Brain microvascular endothelial cell (primary cell): ENCODE measurements at regions not wholly inside any gene's neighbourhood (a gene's known extent, or its start where the extent isn't known, plus 50 kb on each side); places are given as distances from the start of the nearest gene placed in this dataset.

Experiments
- DNase-seq: peaks from one replicate; pipeline ENCODE4 v3.0.0-alpha.2; 2020
- H3K27ac ChIP-seq: fragments of 250-450 bp; sonication (Bioruptor Pico); 2 replicates; pipeline ENCODE4 v1.5.1; 2020; ENCODE audit warnings: mild to moderate bottlenecking, moderate library complexity
- H3K27me3 ChIP-seq: fragments of 250-450 bp; sonication (Bioruptor Pico); replicated peaks from 2 replicates; pipeline ENCODE4 v1.5.1; 2020; ENCODE audit warnings: mild to moderate bottlenecking
- H3K36me3 ChIP-seq: fragments of 250-450 bp; sonication (Bioruptor Pico); replicated peaks from 2 replicates; pipeline ENCODE4 v1.5.1; 2020; ENCODE audit warnings: mild to moderate bottlenecking
- H3K4me3 ChIP-seq: 2 replicates; pipeline ENCODE4 v1.5.1; 2011; ENCODE audit warnings: low read depth, mild to moderate bottlenecking, control low read depth, low read length, moderate library complexity
- CTCF ChIP-seq: IDR thresholded peaks from 2 replicates; pipeline ENCODE4 v1.5.1; 2011; ENCODE audit warnings: low read depth, mild to moderate bottlenecking, moderate library complexity, low read length, control low read depth, inconsistent platforms; ENCODE audit errors: missing control alignments
- in situ Hi-C: cut with HindIII; loops from 2 replicates; pipeline ENCODE4 v1.10.0; 2017; ENCODE audit warnings: low sequenced_read_pairs, low pct_ligation_motif_present

- in situ Hi-C loops: no loop called here
- Histone ChIP-seq H3K36me3 (no peaks in the 10 kb centered on the region), H3K4me3 (no peak overlapping the region), H3K27ac (no peak overlapping the region), H3K27me3 (no peaks in the 10 kb centered on the region)
- no peak for TF ChIP-seq CTCF
- no peak for DNase-seq
These were observed 644.4 kb downstream of the PLCL1 start for GRCh38 chr2:198448789-198449188.

GRCh38 chr2:198444800-198445287, 640.5 kb downstream of the PLCL1 start:
- Histone ChIP-seq H3K27ac (no peak overlapping the region), H3K4me3 (no peak overlapping the region), H3K27me3 (no peaks in the 10 kb centered on the region), H3K36me3 (no peaks in the 10 kb centered on the region)
- DNase-seq: no peak
- no peak for TF ChIP-seq CTCF
- in situ Hi-C loops: no loop called here

GRCh38 chr2:198441901-198442300, 637.5 kb downstream of the PLCL1 start:
- no peak for TF ChIP-seq CTCF
- H3K27ac ChIP-seq: no peak overlapping the region

GRCh38 chr2:198441246-198441645, 636.9 kb downstream of the PLCL1 start:
- TF ChIP-seq CTCF: no peak
- H3K27ac ChIP-seq: no peak overlapping the region
- no peak overlapping the region for H3K4me3 ChIP-seq
- H3K36me3 ChIP-seq: no peaks in the 10 kb centered on the region
- in situ Hi-C loops: no loop called here
- H3K27me3 ChIP-seq: no peaks in the 10 kb centered on the region
- DNase-seq: no peak

More at GRCh38 chr2:198441901-198442300, 637.5 kb downstream of the PLCL1 start:
- DNase-seq: no peak
- no peaks in the 10 kb centered on the region for H3K27me3 ChIP-seq
- no peak overlapping the region for H3K4me3 ChIP-seq
- H3K36me3 ChIP-seq: no peaks in the 10 kb centered on the region
- in situ Hi-C loops: no loop called here

DNA sequence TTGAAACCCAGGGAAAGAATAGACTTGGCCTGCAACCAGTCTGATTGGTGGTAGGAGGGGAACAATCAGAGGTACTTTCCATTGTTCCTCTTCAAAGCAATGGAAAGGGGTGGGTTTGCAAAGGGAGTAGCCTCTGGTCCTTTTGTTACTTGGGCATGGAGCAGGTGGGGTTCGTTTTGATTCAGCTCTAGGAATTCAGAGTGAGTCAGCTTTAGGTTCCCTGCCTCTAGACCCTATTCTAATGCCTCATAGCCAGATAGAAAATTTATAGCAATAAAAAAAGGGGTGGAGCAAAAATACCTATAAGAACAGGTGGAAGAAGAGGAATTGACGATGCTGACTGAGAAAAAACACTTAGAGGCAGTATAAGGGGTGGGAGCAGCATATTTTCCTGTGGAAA, 636.4 kb downstream of the PLCL1 start:
- Histone ChIP-seq H3K4me3 (no peak overlapping the region), H3K27me3 (no peaks in the 10 kb centered on the region), H3K36me3 (no peaks in the 10 kb centered on the region), H3K27ac (no peak overlapping the region)
- no peak for TF ChIP-seq CTCF
- DNase-seq: no peak
- in situ Hi-C loops: no loop called here

DNA sequence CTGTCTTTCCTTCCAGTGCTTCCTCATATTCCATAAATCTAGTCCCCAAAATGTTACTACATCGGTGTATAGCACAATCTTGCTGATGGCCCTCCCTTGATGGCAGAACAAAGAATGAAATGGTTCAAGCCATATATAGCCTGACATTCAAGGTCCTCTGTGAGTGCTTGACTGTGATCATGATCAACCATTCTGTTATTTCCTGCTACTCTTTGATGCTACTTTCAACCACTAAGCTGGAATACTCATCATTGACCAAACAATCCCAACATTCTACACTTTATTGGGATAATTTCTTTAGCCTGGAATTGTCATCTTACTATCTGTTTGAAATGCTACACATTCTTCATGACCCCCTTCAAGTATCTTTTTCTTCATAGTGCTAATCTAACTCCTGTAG, 633.9 kb downstream of the PLCL1 start:
- DNase-seq: no peak
- Histone ChIP-seq H3K27me3 (no peaks in the 10 kb centered on the region), H3K27ac (no peak overlapping the region), H3K36me3 (no peaks in the 10 kb centered on the region), H3K4me3 (no peak overlapping the region)
- in situ Hi-C loops: no loop called here
- no peak for TF ChIP-seq CTCF
